Body of pancreas (tissue), 4 donors: ENCODE measurements at regions not wholly inside any gene's neighbourhood (a gene's known extent, or its start where the extent isn't known, plus 50 kb on each side); places are given as distances from the start of the nearest gene placed in this dataset.

ENCODE experiments used
- ATAC-seq: fragments of 150-250 bp; one replicate; pipeline ENCODE4 v1.9.1; 2016
- DNase-seq, 4 donors: peaks; one replicate each; pipeline ENCODE4 v3.0.0-alpha.2; 2019
- H3K27ac ChIP-seq, 4 donors: fragments of 200-600 bp; sonication (generic); 1 replicate in 3 of 4; 2 replicates in 1 of 4; pipeline versions ENCODE4 v1.5.1 to v1.6.1; 2016 to 2019; ENCODE audit warnings: mild to moderate bottlenecking in 1 of 4, mixed read lengths in 1 of 4, moderate library complexity in 1 of 4
- H3K27me3 ChIP-seq, 2 donors: fragments of 200-600 bp; sonication (generic); one replicate each; pipeline ENCODE4 v1.6.0; 2016; ENCODE audit warnings: mild to moderate bottlenecking in 1 of 2
- H3K36me3 ChIP-seq, 2 donors: fragments of 200-600 bp; sonication (generic); replicated peaks in 1 of 2; 2 replicates each; pipeline ENCODE4 v1.5.1; 2016; ENCODE audit warnings: low read depth in 2 of 2; ENCODE audit not compliant: insufficient read depth in 1 of 2
- H3K4me1 ChIP-seq: fragments of 200-600 bp; sonication (generic); one replicate; pipeline ENCODE4 v1.6.0; 2016
- H3K4me3 ChIP-seq, 2 donors: fragments of 200-600 bp; sonication (generic); 1 replicate in 1 of 2; 2 replicates in 1 of 2; pipeline ENCODE4 v1.5.1; 2016 to 2019
- H3K9me3 ChIP-seq, 3 donors: fragments of 200-600 bp; sonication (generic); 1 replicate in 2 of 3; 2 replicates in 1 of 3; pipeline ENCODE4 v1.5.1; 2016
- POLR2A ChIP-seq, 3 donors: fragments of 450-650 bp; IDR thresholded peaks; one replicate each; pipeline ENCODE4 v1.6.1; 2016; ENCODE audit warnings: antibody characterized with exemption in 3 of 3, mild to moderate bottlenecking in 2 of 3
- WGBS, 2 donors: methylation state at CpG; one replicate each; pipeline ENCODE4 v1.1.5; 2017; 5-methylcytosine and 5-hydroxymethylcytosine counted together
- intact Hi-C: fragments of 100-400 bp; cut with DNase I; formaldehyde crosslinking; loops from one replicate; pipeline ENCODE4 v1.15.1; 2023
- TF ChIP-seq, protein P1 (sequence below), 7 experiments: fragments of 450-650 bp in 4 of 7; fragments of 200-600 bp in 3 of 7; sonication (generic) in 3 of 7; IDR thresholded peaks; one replicate each; pipeline ENCODE4 v1.5.1; 2016 to 2019; ENCODE audit warnings: antibody characterized with exemption in 7 of 7

DNA sequence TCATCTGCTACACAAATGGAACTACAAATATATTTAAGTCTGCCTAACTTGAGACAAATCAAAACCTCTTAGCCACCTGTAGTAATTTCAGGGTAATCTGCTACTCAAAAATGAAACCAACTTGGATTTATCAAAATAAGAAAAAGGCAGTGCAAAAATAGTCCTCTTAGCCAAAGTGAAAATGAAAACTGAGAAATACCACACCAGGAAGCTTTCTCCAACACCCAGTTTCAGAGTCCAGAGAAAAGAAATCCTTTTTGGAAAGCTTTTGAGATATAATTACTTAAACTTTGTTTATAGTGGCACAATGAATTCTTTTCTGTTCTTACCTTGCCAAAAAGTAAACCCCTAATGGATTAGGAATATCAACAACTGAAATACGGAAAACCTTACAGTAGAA is 990.4 kb downstream of the EFNA5 start:
- H3K4me1 ChIP-seq: no peaks in the 10 kb centered on the region
- H3K27ac ChIP-seq: no peak overlapping the region
- ATAC-seq (no peak), DNase-seq (no peak)
- no peaks in the 10 kb centered on the region for H3K9me3 ChIP-seq
- H3K27me3 ChIP-seq: no peaks in the 10 kb centered on the region
- no peak overlapping the region for H3K4me3 ChIP-seq
- 35 to 53% methylated on average over 1 of the region's 1 CpG for WGBS, 2 donors
- no peaks in the 10 kb centered on the region for H3K36me3 ChIP-seq
- TF ChIP-seq, protein P1, sequence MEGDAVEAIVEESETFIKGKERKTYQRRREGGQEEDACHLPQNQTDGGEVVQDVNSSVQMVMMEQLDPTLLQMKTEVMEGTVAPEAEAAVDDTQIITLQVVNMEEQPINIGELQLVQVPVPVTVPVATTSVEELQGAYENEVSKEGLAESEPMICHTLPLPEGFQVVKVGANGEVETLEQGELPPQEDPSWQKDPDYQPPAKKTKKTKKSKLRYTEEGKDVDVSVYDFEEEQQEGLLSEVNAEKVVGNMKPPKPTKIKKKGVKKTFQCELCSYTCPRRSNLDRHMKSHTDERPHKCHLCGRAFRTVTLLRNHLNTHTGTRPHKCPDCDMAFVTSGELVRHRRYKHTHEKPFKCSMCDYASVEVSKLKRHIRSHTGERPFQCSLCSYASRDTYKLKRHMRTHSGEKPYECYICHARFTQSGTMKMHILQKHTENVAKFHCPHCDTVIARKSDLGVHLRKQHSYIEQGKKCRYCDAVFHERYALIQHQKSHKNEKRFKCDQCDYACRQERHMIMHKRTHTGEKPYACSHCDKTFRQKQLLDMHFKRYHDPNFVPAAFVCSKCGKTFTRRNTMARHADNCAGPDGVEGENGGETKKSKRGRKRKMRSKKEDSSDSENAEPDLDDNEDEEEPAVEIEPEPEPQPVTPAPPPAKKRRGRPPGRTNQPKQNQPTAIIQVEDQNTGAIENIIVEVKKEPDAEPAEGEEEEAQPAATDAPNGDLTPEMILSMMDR (IDR thresholded peaks at IDR 0.05): no peak
- no peak for TF ChIP-seq POLR2A (IDR thresholded peaks at IDR 0.05)
- intact Hi-C loops: no loop called here

DNA sequence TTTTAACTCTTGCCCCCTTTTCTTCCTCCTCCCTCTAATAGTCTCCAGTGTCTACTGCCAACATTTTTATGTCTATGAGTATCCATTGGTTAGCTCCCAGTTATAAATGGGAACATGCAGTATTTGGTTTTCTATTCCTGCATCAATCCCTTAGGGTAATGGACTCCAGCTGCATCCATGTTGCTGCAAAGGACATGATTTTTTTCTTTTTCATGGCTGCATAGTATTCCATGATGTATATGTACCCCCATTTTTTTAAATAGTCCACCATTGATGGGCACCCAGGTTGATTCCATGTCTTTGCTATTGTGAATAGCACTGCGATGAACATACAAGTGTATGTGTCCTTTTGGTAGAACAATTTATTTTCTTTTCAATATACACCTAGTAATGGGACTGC is 993.7 kb downstream of the EFNA5 start:
- Histone ChIP-seq H3K27ac (no peak overlapping the region), H3K27me3 (no peaks in the 10 kb centered on the region), H3K36me3 (no peaks in the 10 kb centered on the region), H3K4me3 (no peak overlapping the region), H3K9me3 (no peaks in the 10 kb centered on the region), H3K4me1 (no peaks in the 10 kb centered on the region)
- intact Hi-C loops: no loop called here
- 100% methylated on average over 1 of the region's 1 CpG for WGBS, 2 donors
- no peak for ATAC-seq
- DNase-seq: no peak
- TF ChIP-seq, protein P1 (IDR thresholded peaks at IDR 0.05): no peak
- no peak for TF ChIP-seq POLR2A (IDR thresholded peaks at IDR 0.05)

DNA sequence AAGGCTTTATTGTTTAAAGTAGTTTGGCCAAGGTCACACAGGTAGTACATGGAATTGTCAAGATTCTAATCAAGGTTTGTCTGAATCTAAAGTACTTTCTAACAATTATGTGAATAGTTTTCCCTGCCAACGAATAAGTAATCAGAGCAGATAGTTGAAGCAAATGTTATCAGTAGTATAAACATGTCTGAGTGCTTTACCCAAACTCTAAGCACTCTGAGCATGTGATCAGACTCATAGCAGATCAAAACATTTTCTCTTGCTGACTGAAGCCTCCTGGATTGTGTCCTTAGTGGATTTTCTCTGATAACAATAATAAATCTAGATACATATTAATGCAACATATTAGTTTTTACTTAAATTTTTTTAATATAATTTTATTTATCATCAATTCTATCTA is 995.0 kb downstream of the EFNA5 start:
- ATAC-seq (no peak), DNase-seq (no peak)
- Histone ChIP-seq H3K9me3 (no peaks in the 10 kb centered on the region), H3K4me1 (no peaks in the 10 kb centered on the region), H3K36me3 (no peaks in the 10 kb centered on the region), H3K27ac (no peak overlapping the region), H3K4me3 (no peak overlapping the region), H3K27me3 (no peaks in the 10 kb centered on the region)
- 6 to 7% methylated on average over 1 of the region's 1 CpG for WGBS, 2 donors
- TF ChIP-seq, protein P1 (IDR thresholded peaks at IDR 0.05): no peak
- no peak for TF ChIP-seq POLR2A (IDR thresholded peaks at IDR 0.05)
- intact Hi-C loops: no loop called here

DNA sequence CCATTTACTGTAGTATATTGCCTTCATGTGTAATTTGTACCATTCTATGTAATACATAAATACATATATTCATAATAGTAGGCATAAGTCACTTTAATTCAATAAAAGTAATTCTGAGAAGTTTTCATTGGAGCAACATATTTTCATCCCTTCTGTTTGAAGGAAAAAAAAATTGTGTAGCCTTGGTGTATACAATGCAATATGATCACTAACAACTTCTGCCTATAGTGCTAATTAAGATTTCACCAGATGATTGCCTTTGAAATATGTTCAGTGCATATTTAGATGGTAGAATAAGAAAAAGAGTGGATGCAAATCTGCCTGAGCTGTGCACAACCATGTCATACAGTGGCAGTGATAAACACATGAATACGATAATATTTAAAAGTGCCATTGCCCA is 996.8 kb downstream of the EFNA5 start:
- no peak overlapping the region for H3K4me3 ChIP-seq
- H3K27ac ChIP-seq: no peak overlapping the region
- intact Hi-C loops: no loop called here
- H3K27me3 ChIP-seq: no peaks in the 10 kb centered on the region
- no peaks in the 10 kb centered on the region for H3K9me3 ChIP-seq
- TF ChIP-seq POLR2A (IDR thresholded peaks at IDR 0.05): no peak
- TF ChIP-seq, protein P1 (IDR thresholded peaks at IDR 0.05): no peak
- ATAC-seq (no peak), DNase-seq (no peak)
- 86 to 94% methylated on average over 1 of the region's 1 CpG for WGBS, 2 donors
- no peaks in the 10 kb centered on the region for H3K4me1 ChIP-seq
- no peaks in the 10 kb centered on the region for H3K36me3 ChIP-seq

DNA sequence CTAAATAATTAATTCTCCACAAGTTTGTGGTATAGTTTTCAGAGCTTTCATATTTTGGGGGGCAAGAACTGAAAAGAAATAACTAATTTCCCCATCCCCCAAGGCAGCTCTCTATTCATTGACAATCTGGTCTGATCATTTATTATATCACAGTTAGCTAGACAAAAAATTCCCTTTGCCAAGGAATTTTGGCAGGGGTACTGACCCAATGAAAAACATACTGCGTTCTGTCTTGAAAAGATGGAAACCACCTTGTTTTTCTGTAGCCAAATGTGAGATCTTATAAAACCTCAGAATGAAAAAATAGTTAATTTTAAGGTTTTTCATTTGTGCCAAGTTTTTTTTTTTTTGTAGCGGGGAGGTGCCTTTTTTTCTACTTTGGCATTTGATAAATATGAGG is 1008.9 kb downstream of the EFNA5 start:
- TF ChIP-seq, protein P1 (IDR thresholded peaks at IDR 0.05): no peak
- TF ChIP-seq POLR2A (IDR thresholded peaks at IDR 0.05): no peak
- intact Hi-C loops: no loop called here
- no peaks in the 10 kb centered on the region for H3K9me3 ChIP-seq
- WGBS, 2 donors: 31 to 52% methylated on average over 2 of the region's 2 CpGs
- no peaks in the 10 kb centered on the region for H3K4me1 ChIP-seq
- H3K36me3 ChIP-seq: no peaks in the 10 kb centered on the region
- no peak for DNase-seq
- H3K27me3 ChIP-seq: no peaks in the 10 kb centered on the region
- ATAC-seq: no peak
- no peak overlapping the region for H3K4me3 ChIP-seq
- H3K27ac ChIP-seq: no peak overlapping the region
